ENCODE measurements at regions not wholly inside any gene's neighbourhood (a gene's known extent, or its start where the extent isn't known, plus 50 kb on each side); places are given as distances from the start of the nearest gene placed in this dataset.

GRCh38 chr15:69897471-69898237 is 200.1 kb downstream of the TLE3 start:
- FAIRE-seq, result no peak
- no peak overlapping the region for H3K27ac ChIP-seq (ENCODE audit: low read depth in 1 of 3, low read length in 2 of 3)
- H3K36me3 ChIP-seq (ENCODE audit: control insufficient read depth in 3 of 3, insufficient read depth in 2 of 3, low read depth in 1 of 3, low read length in 3 of 3), result no peaks in the 10 kb centered on the region
- H3K9me3 ChIP-seq (ENCODE audit: control insufficient read depth in 2 of 2, insufficient read depth in 1 of 2, low read depth in 1 of 2, low read length in 1 of 2), result no peaks in the 10 kb centered on the region
- H3K27me3 ChIP-seq (ENCODE audit: control insufficient read depth in 3 of 3, insufficient read depth in 3 of 3, low read length in 3 of 3), result peaks cover 0 to 12% (median 7%) of the 10 kb centered on the region in 3 donors
- H3K4me3 ChIP-seq (ENCODE audit: low read depth in 1 of 3, low read length in 3 of 3), result no peak overlapping the region
- WGBS, 3 donors, result 81 to 87% (median 81%) methylated on average over 9 of the region's 9 CpGs
- H3K4me1 ChIP-seq (ENCODE audit: control insufficient read depth in 3 of 3, insufficient read depth in 2 of 3, low read depth in 1 of 3, low read length in 2 of 3), result no peaks in the 10 kb centered on the region
- no peak for DNase-seq

- Histone ChIP-seq H3K4me3 (ENCODE audit: low read depth in 1 of 3, low read length in 3 of 3) (no peak overlapping the region), H3K27me3 (ENCODE audit: control insufficient read depth in 3 of 3, insufficient read depth in 3 of 3, low read length in 3 of 3) (peaks cover 0 to 9% (median 7%) of the 10 kb centered on the region in 3 donors), H3K9me3 (ENCODE audit: control insufficient read depth in 2 of 2, insufficient read depth in 1 of 2, low read depth in 1 of 2, low read length in 1 of 2) (no peaks in the 10 kb centered on the region), H3K4me1 (ENCODE audit: control insufficient read depth in 3 of 3, insufficient read depth in 2 of 3, low read depth in 1 of 3, low read length in 2 of 3) (no peaks in the 10 kb centered on the region), H3K36me3 (ENCODE audit: control insufficient read depth in 3 of 3, insufficient read depth in 2 of 3, low read depth in 1 of 3, low read length in 3 of 3) (no peaks in the 10 kb centered on the region), H3K27ac (ENCODE audit: low read depth in 1 of 3, low read length in 2 of 3) (no peak overlapping the region)
- 92 to 95% (median 94%) methylated on average over 2 of the region's 2 CpGs for WGBS, 3 donors
- FAIRE-seq (no peak), DNase-seq (no peak)
Observed at GRCh38 chr15:69898243-69898642, 199.5 kb downstream of the TLE3 start.

- H3K4me1 ChIP-seq (ENCODE audit: control insufficient read depth in 3 of 3, insufficient read depth in 2 of 3, low read depth in 1 of 3, low read length in 2 of 3), result no peaks in the 10 kb centered on the region
- DNase-seq (no peak), FAIRE-seq (no peak)
- WGBS, 3 donors, result 68 to 84% (median 73%) methylated on average over 7 of the region's 7 CpGs
- H3K36me3 ChIP-seq (ENCODE audit: control insufficient read depth in 3 of 3, insufficient read depth in 2 of 3, low read depth in 1 of 3, low read length in 3 of 3), result no peaks in the 10 kb centered on the region
- H3K27me3 ChIP-seq (ENCODE audit: control insufficient read depth in 3 of 3, insufficient read depth in 3 of 3, low read length in 3 of 3), result peaks cover 0 to 2% (median 0%) of the 10 kb centered on the region in 3 donors
- no peak overlapping the region for H3K27ac ChIP-seq (ENCODE audit: low read depth in 1 of 3, low read length in 2 of 3)
- no peaks in the 10 kb centered on the region for H3K9me3 ChIP-seq (ENCODE audit: control insufficient read depth in 2 of 2, insufficient read depth in 1 of 2, low read depth in 1 of 2, low read length in 1 of 2)
- no peak overlapping the region for H3K4me3 ChIP-seq (ENCODE audit: low read depth in 1 of 3, low read length in 3 of 3)
Observed at GRCh38 chr15:69902414-69903062, 195.2 kb downstream of the TLE3 start.

- H3K4me3 ChIP-seq (ENCODE audit: low read depth in 1 of 3, low read length in 3 of 3), result no peak overlapping the region
- H3K27ac ChIP-seq (ENCODE audit: low read depth in 1 of 3, low read length in 2 of 3), result no peak overlapping the region
- DNase-seq (no peak), FAIRE-seq (no peak)
- no peaks in the 10 kb centered on the region for H3K9me3 ChIP-seq (ENCODE audit: control insufficient read depth in 2 of 2, insufficient read depth in 1 of 2, low read depth in 1 of 2, low read length in 1 of 2)
- no peaks in the 10 kb centered on the region for H3K4me1 ChIP-seq (ENCODE audit: control insufficient read depth in 3 of 3, insufficient read depth in 2 of 3, low read depth in 1 of 3, low read length in 2 of 3)
- peaks cover 0 to 2% (median 0%) of the 10 kb centered on the region in 3 donors for H3K27me3 ChIP-seq (ENCODE audit: control insufficient read depth in 3 of 3, insufficient read depth in 3 of 3, low read length in 3 of 3)
- no peaks in the 10 kb centered on the region for H3K36me3 ChIP-seq (ENCODE audit: control insufficient read depth in 3 of 3, insufficient read depth in 2 of 3, low read depth in 1 of 3, low read length in 3 of 3)
- 65 to 76% (median 75%) methylated on average over 11 of the region's 11 CpGs for WGBS, 3 donors
Observed at GRCh38 chr15:69903470-69904469, 193.9 kb downstream of the TLE3 start.

GRCh38 chr15:69906256-69907185 is 191.2 kb downstream of the TLE3 start:
- Histone ChIP-seq H3K4me3 (ENCODE audit: low read depth in 1 of 3, low read length in 3 of 3) (no peak overlapping the region), H3K27ac (ENCODE audit: low read depth in 1 of 3, low read length in 2 of 3) (no peak overlapping the region), H3K9me3 (ENCODE audit: control insufficient read depth in 2 of 2, insufficient read depth in 1 of 2, low read depth in 1 of 2, low read length in 1 of 2) (no peaks in the 10 kb centered on the region), H3K4me1 (ENCODE audit: control insufficient read depth in 3 of 3, insufficient read depth in 2 of 3, low read depth in 1 of 3, low read length in 2 of 3) (peaks cover 0 to 2% (median 0%) of the 10 kb centered on the region in 3 donors), H3K27me3 (ENCODE audit: control insufficient read depth in 3 of 3, insufficient read depth in 3 of 3, low read length in 3 of 3) (no peaks in the 10 kb centered on the region), H3K36me3 (ENCODE audit: control insufficient read depth in 3 of 3, insufficient read depth in 2 of 3, low read depth in 1 of 3, low read length in 3 of 3) (no peaks in the 10 kb centered on the region)
- FAIRE-seq (no peak), DNase-seq (no peak)
- 81 to 88% (median 83%) methylated on average over 11 of the region's 11 CpGs for WGBS, 3 donors

GRCh38 chr15:69908060-69908459 is 189.7 kb downstream of the TLE3 start:
- Histone ChIP-seq H3K36me3 (ENCODE audit: control insufficient read depth in 3 of 3, insufficient read depth in 2 of 3, low read depth in 1 of 3, low read length in 3 of 3) (no peaks in the 10 kb centered on the region), H3K27me3 (ENCODE audit: control insufficient read depth in 3 of 3, insufficient read depth in 3 of 3, low read length in 3 of 3) (no peaks in the 10 kb centered on the region), H3K9me3 (ENCODE audit: control insufficient read depth in 2 of 2, insufficient read depth in 1 of 2, low read depth in 1 of 2, low read length in 1 of 2) (no peaks in the 10 kb centered on the region), H3K4me1 (ENCODE audit: control insufficient read depth in 3 of 3, insufficient read depth in 2 of 3, low read depth in 1 of 3, low read length in 2 of 3) (peaks cover 0 to 2% (median 0%) of the 10 kb centered on the region in 3 donors), H3K4me3 (ENCODE audit: low read depth in 1 of 3, low read length in 3 of 3) (no peak overlapping the region), H3K27ac (ENCODE audit: low read depth in 1 of 3, low read length in 2 of 3) (no peak overlapping the region)
- FAIRE-seq (no peak), DNase-seq (no peak)
- 90 to 93% (median 93%) methylated on average over 1 of the region's 1 CpG for WGBS, 3 donors

GRCh38 chr15:69908590-69909420 is 188.9 kb downstream of the TLE3 start:
- DNase-seq (no peak), FAIRE-seq (no peak)
- Histone ChIP-seq H3K36me3 (ENCODE audit: control insufficient read depth in 3 of 3, insufficient read depth in 2 of 3, low read depth in 1 of 3, low read length in 3 of 3) (no peaks in the 10 kb centered on the region), H3K27me3 (ENCODE audit: control insufficient read depth in 3 of 3, insufficient read depth in 3 of 3, low read length in 3 of 3) (no peaks in the 10 kb centered on the region), H3K4me1 (ENCODE audit: control insufficient read depth in 3 of 3, insufficient read depth in 2 of 3, low read depth in 1 of 3, low read length in 2 of 3) (peaks cover 0 to 2% (median 0%) of the 10 kb centered on the region in 3 donors), H3K4me3 (ENCODE audit: low read depth in 1 of 3, low read length in 3 of 3) (no peak overlapping the region), H3K9me3 (ENCODE audit: control insufficient read depth in 2 of 2, insufficient read depth in 1 of 2, low read depth in 1 of 2, low read length in 1 of 2) (no peaks in the 10 kb centered on the region), H3K27ac (ENCODE audit: low read depth in 1 of 3, low read length in 2 of 3) (no peak overlapping the region)
- WGBS, 3 donors, result 85 to 91% (median 88%) methylated on average over 15 of the region's 15 CpGs

Measured in small intestine (tissue), 7 donors.